ENCODE measurements at regions not wholly inside any gene's neighbourhood (a gene's known extent, or its start where the extent isn't known, plus 50 kb on each side); places are given as distances from the start of the nearest gene placed in this dataset.

- TF ChIP-seq POLR2AphosphoS5 (IDR thresholded peaks at IDR 0.05; ENCODE audit: low read depth, low read length) (no peak), TAF1 (IDR thresholded peaks at IDR 0.05; ENCODE audit: low read depth, low read length) (no peak), POU2F2 (IDR thresholded peaks at IDR 0.05; ENCODE audit: low read depth, low read length) (no peak), POLR2A (IDR thresholded peaks at IDR 0.05; ENCODE audit: low read depth, low read length) (no peak), SPI1 (IDR thresholded peaks at IDR 0.05; ENCODE audit: low read depth, low read length) (no peak)
Observed at GRCh38 chr6:168249746-168250145, 69.8 kb downstream of the DACT2 start.
